ENCODE measurements at regions not wholly inside any gene's neighbourhood (a gene's known extent, or its start where the extent isn't known, plus 50 kb on each side); places are given as distances from the start of the nearest gene placed in this dataset.

- no peak for DNase-seq
These were observed 240.6 kb upstream of the GRIP1 start for GRCh38 chr12:66919466-66919865.

- no peak for DNase-seq
These were observed 241.3 kb upstream of the GRIP1 start for GRCh38 chr12:66920205-66920604.

- DNase-seq = no peak
These were observed 242.3 kb upstream of the GRIP1 start for GRCh38 chr12:66921151-66921550.

- DNase-seq = no peak
These were observed 246.2 kb upstream of the GRIP1 start for GRCh38 chr12:66925083-66925482.

- DNase-seq = no peak
These were observed 250.2 kb upstream of the GRIP1 start for GRCh38 chr12:66929121-66929520.

GRCh38 chr12:66931091-66931490, 252.2 kb upstream of the GRIP1 start:
- no peak for DNase-seq

- DNase-seq = no peak
These were observed 253.2 kb upstream of the GRIP1 start for GRCh38 chr12:66932126-66932525.

GRCh38 chr12:66934302-66935062, 255.6 kb upstream of the GRIP1 start:
- DNase-seq = no peak

GRCh38 chr12:66941150-66941549, 262.3 kb upstream of the GRIP1 start:
- no peak for DNase-seq

- DNase-seq = no peak
These were observed 264.0 kb upstream of the GRIP1 start for GRCh38 chr12:66942741-66943465.

GRCh38 chr12:66944365-66944764, 265.5 kb upstream of the GRIP1 start:
- DNase-seq = no peak

GRCh38 chr12:66945189-66945817, 266.4 kb upstream of the GRIP1 start:
- DNase-seq = no peak

- DNase-seq = no peak
These were observed 268.2 kb upstream of the GRIP1 start for GRCh38 chr12:66947119-66947518.

- DNase-seq = no peak
These were observed 273.8 kb upstream of the GRIP1 start for GRCh38 chr12:66952668-66953067.

GRCh38 chr12:66956300-66956699, 277.4 kb upstream of the GRIP1 start:
- no peak for DNase-seq

- DNase-seq = no peak
These were observed 280.4 kb upstream of the GRIP1 start for GRCh38 chr12:66959276-66959675.

- no peak for DNase-seq
These were observed 281.1 kb upstream of the GRIP1 start for GRCh38 chr12:66960006-66960405.

- DNase-seq = no peak
These were observed 282.1 kb upstream of the GRIP1 start for GRCh38 chr12:66960704-66961690.

GRCh38 chr12:66962290-66962689, 283.4 kb upstream of the GRIP1 start:
- no peak for DNase-seq

GRCh38 chr12:66963901-66964300, 285.0 kb upstream of the GRIP1 start:
- no peak for DNase-seq

GRCh38 chr12:66964629-66965028, 285.8 kb upstream of the GRIP1 start:
- DNase-seq = no peak

- no peak for DNase-seq
These were observed 286.7 kb upstream of the GRIP1 start for GRCh38 chr12:66965621-66966020.

- no peak for DNase-seq
These were observed 292.9 kb upstream of the GRIP1 start for GRCh38 chr12:66971816-66972215.

All from hippocampal formation (tissue), 2 donors.